Transverse colon (tissue), 4 donors: ENCODE measurements at regions not wholly inside any gene's neighbourhood (a gene's known extent, or its start where the extent isn't known, plus 50 kb on each side); places are given as distances from the start of the nearest gene placed in this dataset.

Source experiments
- DNase-seq: peaks from one replicate; pipeline ENCODE4 v3.0.0-alpha.2; 2019
- H3K27ac ChIP-seq, 4 donors: fragments of 200-600 bp; sonication (generic); 2 replicates each; pipeline ENCODE4 v1.5.1; 2016 to 2018; ENCODE audit warnings: inconsistent platforms in 4 of 4
- H3K27me3 ChIP-seq: fragments of 200-600 bp; sonication (generic); 2 replicates; pipeline ENCODE4 v1.5.1; 2017; ENCODE audit warnings: inconsistent platforms
- H3K36me3 ChIP-seq, 4 donors: fragments of 200-600 bp; sonication (generic); 2 replicates each; pipeline ENCODE4 v1.5.1; 2017 to 2019; ENCODE audit warnings: inconsistent platforms in 4 of 4
- H3K4me1 ChIP-seq, 4 donors: fragments of 200-600 bp; sonication (generic); 2 replicates each; pipeline ENCODE4 v1.5.1; 2017 to 2020; ENCODE audit warnings: inconsistent platforms in 4 of 4
- H3K4me3 ChIP-seq, 4 donors: fragments of 200-600 bp; sonication (generic); 1 replicate in 1 of 4; 2 replicates in 3 of 4; pipeline versions ENCODE4 v1.5.1 to v1.6.1; 2017 to 2019; ENCODE audit warnings: inconsistent platforms in 4 of 4
- H3K9me3 ChIP-seq, 2 donors: fragments of 200-600 bp; sonication (generic); 2 replicates each; pipeline ENCODE4 v1.5.1; 2017 to 2019; ENCODE audit warnings: inconsistent platforms in 2 of 2
- EP300 ChIP-seq: sonication (generic); formaldehyde crosslinking; IDR thresholded peaks from one replicate; pipeline ENCODE4 v1.6.1; 2017; ENCODE audit warnings: antibody characterized with exemption, low read depth
- POLR2A ChIP-seq: fragments of 450-650 bp; IDR thresholded peaks from one replicate; pipeline ENCODE4 v1.6.1; 2016; ENCODE audit warnings: antibody characterized with exemption, mild to moderate bottlenecking, moderate library complexity
- POLR2AphosphoS5 ChIP-seq, 3 donors: sonication (generic); formaldehyde crosslinking; IDR thresholded peaks; one replicate each; pipeline ENCODE4 v1.6.1; 2016; ENCODE audit warnings: antibody characterized with exemption in 3 of 3
- WGBS, 2 donors: methylation state at CpG; one replicate each; pipeline ENCODE4 v1.1.5; 2018; ENCODE audit warnings: low coverage in 1 of 2; 5-methylcytosine and 5-hydroxymethylcytosine counted together
- in situ Hi-C, 4 donors: fragments of 200-750 bp; cut with MboI; loops; one replicate each; pipeline versions ENCODE4 v1.15.0 to v1.15.1; 2017; ENCODE audit warnings: low sequenced_read_pairs in 3 of 4, low pct_ligation_motif_present in 1 of 4, low pct_unique_long_range_greater_than_20kb in 1 of 4
- intact Hi-C: fragments of 100-400 bp; cut with DNase I; formaldehyde crosslinking; loops from one replicate; pipeline ENCODE4 v1.15.1; 2023; ENCODE audit warnings: low total_unique reads
- TF ChIP-seq, protein P1 (sequence below), 5 experiments: fragments of 200-600 bp in 3 of 5; fragments of 450-650 bp in 2 of 5; sonication (generic) in 3 of 5; IDR thresholded peaks; 1 replicate in 2 of 5; 2 replicates in 3 of 5; pipeline ENCODE4 v1.5.1; 2016 to 2017; ENCODE audit warnings: antibody characterized with exemption in 5 of 5, inconsistent platforms in 3 of 5, mild to moderate bottlenecking in 2 of 5, moderate library complexity in 1 of 5

DNA sequence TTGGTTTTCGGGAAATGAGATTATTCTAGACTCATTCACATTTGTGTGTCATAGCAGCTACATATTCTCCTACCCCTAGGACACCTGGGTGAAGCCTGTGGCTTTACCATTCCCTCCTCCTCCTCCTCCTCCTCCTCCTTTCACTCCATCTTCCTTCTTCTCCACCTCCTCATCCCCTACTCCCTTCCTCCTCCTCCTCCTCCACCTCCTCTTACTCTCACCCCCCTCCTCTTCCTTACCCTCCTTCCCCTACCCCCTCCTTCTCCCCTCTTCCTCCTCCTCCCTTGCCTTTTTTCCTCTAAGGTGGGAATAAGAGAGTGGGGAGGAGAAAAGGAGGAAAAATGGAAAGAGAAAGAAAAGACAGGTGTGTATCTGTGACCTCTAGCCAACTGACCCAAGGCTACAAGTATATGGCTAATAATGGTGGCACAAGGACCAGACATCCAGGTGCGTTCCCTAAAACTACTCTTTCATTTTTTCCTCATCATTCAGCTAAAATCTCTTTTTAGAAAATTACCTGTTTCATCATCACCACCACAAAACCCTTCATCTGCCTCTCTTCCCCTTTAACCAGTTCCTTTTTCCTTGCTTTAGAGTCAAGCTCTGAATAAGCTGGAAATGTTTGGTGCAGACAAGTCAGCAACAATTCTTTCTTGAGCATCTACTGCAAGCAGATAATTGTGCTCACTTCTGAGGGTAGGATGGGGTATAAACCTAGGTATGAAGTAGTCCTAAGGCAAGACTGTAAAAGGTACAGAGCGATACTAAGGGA, 149.8 kb upstream of the FOXN3 start:
- H3K36me3 ChIP-seq, result no peaks in the 10 kb centered on the region
- intact Hi-C loops, result no loop called here
- 77 to 90% methylated on average over 3 of the region's 3 CpGs for WGBS, 2 donors
- TF ChIP-seq POLR2AphosphoS5 (IDR thresholded peaks at IDR 0.05), result no peak
- no peak for TF ChIP-seq EP300
- TF ChIP-seq, protein P1, sequence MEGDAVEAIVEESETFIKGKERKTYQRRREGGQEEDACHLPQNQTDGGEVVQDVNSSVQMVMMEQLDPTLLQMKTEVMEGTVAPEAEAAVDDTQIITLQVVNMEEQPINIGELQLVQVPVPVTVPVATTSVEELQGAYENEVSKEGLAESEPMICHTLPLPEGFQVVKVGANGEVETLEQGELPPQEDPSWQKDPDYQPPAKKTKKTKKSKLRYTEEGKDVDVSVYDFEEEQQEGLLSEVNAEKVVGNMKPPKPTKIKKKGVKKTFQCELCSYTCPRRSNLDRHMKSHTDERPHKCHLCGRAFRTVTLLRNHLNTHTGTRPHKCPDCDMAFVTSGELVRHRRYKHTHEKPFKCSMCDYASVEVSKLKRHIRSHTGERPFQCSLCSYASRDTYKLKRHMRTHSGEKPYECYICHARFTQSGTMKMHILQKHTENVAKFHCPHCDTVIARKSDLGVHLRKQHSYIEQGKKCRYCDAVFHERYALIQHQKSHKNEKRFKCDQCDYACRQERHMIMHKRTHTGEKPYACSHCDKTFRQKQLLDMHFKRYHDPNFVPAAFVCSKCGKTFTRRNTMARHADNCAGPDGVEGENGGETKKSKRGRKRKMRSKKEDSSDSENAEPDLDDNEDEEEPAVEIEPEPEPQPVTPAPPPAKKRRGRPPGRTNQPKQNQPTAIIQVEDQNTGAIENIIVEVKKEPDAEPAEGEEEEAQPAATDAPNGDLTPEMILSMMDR (IDR thresholded peaks at IDR 0.05), result no peak
- no peak for TF ChIP-seq POLR2A
- DNase-seq, result no peak
- no peak overlapping the region for H3K27ac ChIP-seq
- in situ Hi-C loops, result no loop called here
- H3K4me1 ChIP-seq, result peaks cover 0 to 6% (median 2%) of the 10 kb centered on the region in 4 donors
- H3K9me3 ChIP-seq, result no peaks in the 10 kb centered on the region
- H3K27me3 ChIP-seq, result no peaks in the 10 kb centered on the region
- no peak overlapping the region for H3K4me3 ChIP-seq

- 87 to 93% methylated on average over 5 of the region's 5 CpGs for WGBS, 2 donors
- no peaks in the 10 kb centered on the region for H3K4me1 ChIP-seq
- H3K9me3 ChIP-seq, result no peaks in the 10 kb centered on the region
- H3K27ac ChIP-seq, result no peak overlapping the region
- no peak overlapping the region for H3K4me3 ChIP-seq
- no peaks in the 10 kb centered on the region for H3K36me3 ChIP-seq
- no peak for TF ChIP-seq POLR2AphosphoS5 (IDR thresholded peaks at IDR 0.05)
- intact Hi-C loops (no loop called here), in situ Hi-C loops (no loop called here)
- no peaks in the 10 kb centered on the region for H3K27me3 ChIP-seq
- no peak for DNase-seq
Observed at GRCh38 chr14:89566180-89566579, 149.1 kb upstream of the FOXN3 start.

- Histone ChIP-seq H3K27ac (no peak overlapping the region), H3K9me3 (no peaks in the 10 kb centered on the region), H3K4me1 (no peaks in the 10 kb centered on the region), H3K4me3 (no peak overlapping the region), H3K27me3 (no peaks in the 10 kb centered on the region), H3K36me3 (no peaks in the 10 kb centered on the region)
- 93 to 96% methylated on average over 5 of the region's 5 CpGs for WGBS, 2 donors
- intact Hi-C loops (no loop called here), in situ Hi-C loops (no loop called here)
- DNase-seq, result no peak
- TF ChIP-seq, protein P1 (IDR thresholded peaks at IDR 0.05), result no peak
- no peak for TF ChIP-seq POLR2A
- no peak for TF ChIP-seq EP300
- TF ChIP-seq POLR2AphosphoS5 (IDR thresholded peaks at IDR 0.05), result no peak
Observed at GRCh38 chr14:89565607-89566006, 148.6 kb upstream of the FOXN3 start.

- WGBS, 2 donors, result 96 to 100% methylated on average over 2 to 5 of the region's 5 CpGs
- TF ChIP-seq POLR2AphosphoS5 (IDR thresholded peaks at IDR 0.05), result no peak
- TF ChIP-seq, protein P1 (IDR thresholded peaks at IDR 0.05), result no peak
- no peak for TF ChIP-seq EP300
- TF ChIP-seq POLR2A, result no peak
- no peaks in the 10 kb centered on the region for H3K27me3 ChIP-seq
- H3K4me3 ChIP-seq, result no peak overlapping the region
- in situ Hi-C loops (no loop called here), intact Hi-C loops (no loop called here)
- DNase-seq, result no peak
- H3K36me3 ChIP-seq, result no peaks in the 10 kb centered on the region
- no peaks in the 10 kb centered on the region for H3K4me1 ChIP-seq
- H3K9me3 ChIP-seq, result no peaks in the 10 kb centered on the region
- no peak overlapping the region for H3K27ac ChIP-seq
Observed at GRCh38 chr14:89564989-89565388, 148.0 kb upstream of the FOXN3 start.
